GM12892 (cell line): ENCODE measurements at regions not wholly inside any gene's neighbourhood (a gene's known extent, or its start where the extent isn't known, plus 50 kb on each side); places are given as distances from the start of the nearest gene placed in this dataset.

Experiments
- POLR2A ChIP-seq: IDR thresholded peaks from 2 replicates; pipeline ENCODE4 v1.6.1; 2011; ENCODE audit warnings: low read depth, low read length, control low read depth
- TAF1 ChIP-seq: IDR thresholded peaks from 2 replicates; pipeline ENCODE4 v1.6.1; 2011; ENCODE audit warnings: low read depth, mild to moderate bottlenecking, control low read depth, low read length, borderline replicate concordance

- no peak for TF ChIP-seq POLR2A
- no peak for TF ChIP-seq TAF1
Observed at GRCh38 chr4:59805176-59805575, 1395.0 kb upstream of the ADGRL3 start.
